ENCODE measurements at regions not wholly inside any gene's neighbourhood (a gene's known extent, or its start where the extent isn't known, plus 50 kb on each side); places are given as distances from the start of the nearest gene placed in this dataset.

GRCh38 chr5:12113062-12113461 is 208.8 kb upstream of the CTNND2 start:
- TF ChIP-seq CTCF (conservative IDR thresholded peaks at IDR 0.05 in 1 of 2, IDR thresholded peaks at IDR 0.05 in 1 of 2; ENCODE audit: low read depth in 1 of 2, low read length in 2 of 2) (no peak), EZH2 (IDR thresholded peaks at IDR 0.05; ENCODE audit: low read length, missing control alignments) (no peak)

Data from fibroblast of lung (primary cell).